ENCODE measurements at regions not wholly inside any gene's neighbourhood (a gene's known extent, or its start where the extent isn't known, plus 50 kb on each side); places are given as distances from the start of the nearest gene placed in this dataset.
"Not testable (repeated sequence)": the region's sequence is repeated elsewhere in the genome, so short reads cannot be mapped to it uniquely, and the experiment has no call there.

GRCh38 chr5:171721464-171721863, 64.2 kb upstream of the SMIM23 start:
- FAIRE-seq = no peak

- no peak for FAIRE-seq
These were observed 61.0 kb upstream of the SMIM23 start for GRCh38 chr5:171724468-171725204.

DNA sequence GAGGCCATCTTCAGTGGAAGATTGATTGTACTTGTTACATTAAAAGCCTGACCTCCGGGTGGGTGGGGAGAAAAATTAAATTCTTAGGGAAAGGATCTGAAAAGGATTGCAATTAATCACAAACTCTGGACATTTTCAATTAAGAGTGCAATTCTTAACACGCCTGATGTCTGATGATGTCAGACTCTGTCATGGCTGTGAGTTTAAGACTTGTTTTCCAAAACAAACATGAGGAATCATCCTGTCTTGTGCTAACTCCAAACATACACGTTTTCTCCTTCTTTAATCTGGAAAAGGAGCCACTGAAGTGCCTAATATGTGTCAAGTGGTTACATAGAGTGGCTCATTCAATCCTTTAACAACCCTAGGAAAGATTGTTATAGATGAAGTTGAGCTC, 60.4 kb upstream of the SMIM23 start:
- FAIRE-seq = no peak

DNA sequence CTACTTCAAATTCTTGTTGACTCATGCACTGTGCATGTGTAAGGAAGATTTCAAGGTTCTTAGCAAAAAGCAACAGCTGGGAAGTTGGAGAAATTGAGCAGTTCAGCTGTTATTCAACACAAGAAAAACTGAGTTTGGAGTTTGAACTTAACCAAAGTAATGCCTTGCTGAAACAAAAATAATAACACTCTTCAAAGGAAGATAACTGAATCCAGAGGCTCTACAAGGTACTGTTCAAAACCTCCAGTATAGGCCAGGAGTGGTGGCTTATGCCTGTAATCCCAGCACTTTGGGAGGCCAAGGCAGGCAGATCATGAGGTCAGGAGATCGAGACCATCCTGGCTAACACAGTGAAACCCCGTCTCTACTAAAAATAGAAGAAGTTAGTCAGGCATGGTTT, 58.8 kb upstream of the SMIM23 start:
- not testable (repeated sequence) for FAIRE-seq

DNA sequence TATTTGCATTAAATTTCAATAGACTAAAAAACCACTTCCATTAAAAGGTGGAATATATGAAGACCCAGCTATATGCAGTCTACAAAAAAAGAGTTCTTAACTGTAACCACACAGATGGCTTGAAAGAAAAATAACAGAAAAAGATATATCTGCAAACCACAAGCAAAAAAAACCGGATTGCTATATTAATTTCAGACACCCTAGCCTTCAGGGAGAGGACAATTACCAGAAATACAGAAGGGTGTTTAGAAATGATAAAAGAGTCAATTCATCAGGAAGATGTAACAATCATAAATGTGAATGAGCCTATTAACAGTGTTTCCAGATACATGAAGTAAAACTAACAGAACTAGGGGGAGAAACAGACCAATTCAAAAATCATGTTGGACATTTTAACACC, 56.9 kb upstream of the SMIM23 start:
- no peak for FAIRE-seq
